PC-3 (cell line): ENCODE measurements at regions not wholly inside any gene's neighbourhood (a gene's known extent, or its start where the extent isn't known, plus 50 kb on each side); places are given as distances from the start of the nearest gene placed in this dataset.

ENCODE experiments used
- ATAC-seq: fragments of 200-7000 bp; cut with Tn5 transposase; 2 replicates; pipeline ENCODE4 v1.9.1; 2020; ENCODE audit warnings: mild to moderate bottlenecking, moderate library complexity
- BruUV-seq: library from RNA; stranded (reverse); fragments of 400-500 nt; replicated peaks from 2 replicates; lab custom pipeline; 2021; lab: Mats Ljungman, UMichigan
- CTCF ChIA-PET: fragments of 300-600 bp; sonication (Branson Sonifier 250); formaldehyde crosslinking; loops from one replicate; lab custom pipeline; 2022; ENCODE audit warnings: antibody characterized with exemption; lab: Charles Lee
- POLR2A ChIA-PET: fragments of 300-600 bp; sonication (Branson Sonifier 250); formaldehyde crosslinking; loops from one replicate; lab custom pipeline; 2022; ENCODE audit warnings: antibody characterized with exemption; ENCODE audit not compliant: unreplicated experiment; lab: Charles Lee
- DNase-seq: peaks from one replicate; pipeline ENCODE4 v3.0.0-alpha.2; 2015
- H2AFZ ChIP-seq: fragments of 300-600 bp; sonication (generic); 2 replicates; pipeline ENCODE4 v1.6.0; 2016; ENCODE audit warnings: antibody characterized with exemption, low read length
- H3F3A ChIP-seq: fragments of 300-600 bp; sonication (generic); one replicate; pipeline ENCODE4 v1.6.0; 2017; ENCODE audit warnings: antibody characterized with exemption, low read length, control low read depth, mild to moderate bottlenecking; ENCODE audit not compliant: unreplicated experiment
- H3K27ac ChIP-seq: fragments of 300-600 bp; sonication (generic); 2 replicates; pipeline ENCODE4 v1.5.1; 2016; ENCODE audit warnings: mild to moderate bottlenecking, low read length
- H3K27me3 ChIP-seq: fragments of 300-600 bp; sonication (generic); 2 replicates; pipeline ENCODE4 v1.6.1; 2016; ENCODE audit warnings: low read length, mixed read lengths
- H3K36me3 ChIP-seq: fragments of 300-600 bp; sonication (generic); 2 replicates; pipeline ENCODE4 v1.6.1; 2016; ENCODE audit warnings: low read depth, mixed run types, low read length, mixed read lengths
- H3K4me1 ChIP-seq: fragments of 300-600 bp; sonication (generic); 2 replicates; pipeline ENCODE4 v1.5.1; 2016; ENCODE audit warnings: low read length; ENCODE audit not compliant: insufficient read depth
- H3K4me2 ChIP-seq: fragments of 300-600 bp; sonication (generic); 2 replicates; pipeline ENCODE4 v1.6.0; 2016; ENCODE audit warnings: low read length
- H3K4me3 ChIP-seq: fragments of 300-600 bp; sonication (generic); 2 replicates; pipeline ENCODE4 v1.5.1; 2016; ENCODE audit warnings: mild to moderate bottlenecking, low read length, mixed read lengths
- H3K79me2 ChIP-seq: fragments of 300-600 bp; sonication (generic); 2 replicates; pipeline ENCODE4 v1.6.1; 2017; ENCODE audit warnings: low read length, mixed read lengths
- H3K9ac ChIP-seq: fragments of 300-600 bp; sonication (generic); 2 replicates; pipeline ENCODE4 v1.6.0; 2016; ENCODE audit warnings: mild to moderate bottlenecking, low read length
- H3K9me2 ChIP-seq: fragments of 300-600 bp; sonication (generic); replicated peaks from 2 replicates; pipeline ENCODE4 v1.6.1; 2016; ENCODE audit warnings: mixed run types, low read length, mixed read lengths
- H3K9me3 ChIP-seq: fragments of 300-600 bp; sonication (generic); 2 replicates; pipeline ENCODE4 v1.6.1; 2016; ENCODE audit warnings: low read length, mixed read lengths
- H4K20me1 ChIP-seq: fragments of 300-600 bp; sonication (generic); 2 replicates; pipeline ENCODE4 v1.6.1; 2016; ENCODE audit warnings: low read length, mixed read lengths
- EZH2 ChIP-seq: fragments of 300-600 bp; sonication (generic); IDR thresholded peaks from one replicate; pipeline ENCODE4 v1.6.1; 2017; ENCODE audit warnings: antibody characterized with exemption, mild to moderate bottlenecking, low read length; ENCODE audit not compliant: unreplicated experiment
- EZH2phosphoT487 ChIP-seq: fragments of 300-600 bp; sonication (generic); IDR thresholded peaks from 2 replicates; pipeline ENCODE4 v1.6.1; 2018; ENCODE audit warnings: mild to moderate bottlenecking, antibody characterized with exemption, low read length, borderline replicate concordance
- intact Hi-C: fragments of 100-400 bp; cut with micrococcal nuclease; formaldehyde crosslinking; loops from 2 replicates; pipeline ENCODE4 v1.9.0; 2023
- TF ChIP-seq, protein P1 (sequence below): fragments of 300-600 bp; sonication (generic); conservative IDR thresholded peaks from 2 replicates; pipeline ENCODE4 v1.5.1; 2017; ENCODE audit warnings: antibody characterized with exemption, low read depth, mild to moderate bottlenecking, low read length

DNA sequence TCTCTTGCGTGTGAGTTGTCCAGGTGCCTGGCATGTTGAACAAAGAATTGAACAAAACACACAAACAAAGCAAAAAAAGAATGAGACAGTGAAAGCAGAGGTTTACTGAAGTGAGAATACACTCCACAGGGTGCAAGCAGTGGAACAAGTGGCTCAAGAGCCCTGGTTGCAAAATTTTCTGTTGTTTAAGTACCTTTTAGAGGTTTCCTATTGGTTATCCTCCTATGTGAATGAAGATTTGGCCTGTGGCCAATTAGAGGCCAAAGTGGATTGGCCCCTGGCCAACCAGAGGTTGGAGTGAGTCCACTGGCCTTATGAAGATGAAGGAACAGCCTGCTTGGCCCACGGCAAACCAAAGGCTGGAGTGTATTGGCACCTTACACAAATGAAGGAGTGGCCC, 1188.5 kb upstream of the NRXN1 start:
- DNase-seq (peak; percentile 22), ATAC-seq (no peak)
- H2AFZ ChIP-seq = no peak overlapping the region
- no peaks in the 10 kb centered on the region for H3K36me3 ChIP-seq
- no peak overlapping the region for H3K4me2 ChIP-seq
- H3K27me3 ChIP-seq = no peaks in the 10 kb centered on the region
- no peaks in the 10 kb centered on the region for H3K9me2 ChIP-seq
- CTCF ChIA-PET = no interaction called here
- H4K20me1 ChIP-seq = no peaks in the 10 kb centered on the region
- POLR2A ChIA-PET = no interaction called here
- H3K9me3 ChIP-seq = no peaks in the 10 kb centered on the region
- no peaks in the 10 kb centered on the region for H3F3A ChIP-seq
- BruUV-seq = no TSS peak
- H3K79me2 ChIP-seq = no peaks in the 10 kb centered on the region
- no peaks in the 10 kb centered on the region for H3K4me1 ChIP-seq
- TF ChIP-seq EZH2 (no peak), EZH2phosphoT487 (no peak)
- TF ChIP-seq, protein P1, sequence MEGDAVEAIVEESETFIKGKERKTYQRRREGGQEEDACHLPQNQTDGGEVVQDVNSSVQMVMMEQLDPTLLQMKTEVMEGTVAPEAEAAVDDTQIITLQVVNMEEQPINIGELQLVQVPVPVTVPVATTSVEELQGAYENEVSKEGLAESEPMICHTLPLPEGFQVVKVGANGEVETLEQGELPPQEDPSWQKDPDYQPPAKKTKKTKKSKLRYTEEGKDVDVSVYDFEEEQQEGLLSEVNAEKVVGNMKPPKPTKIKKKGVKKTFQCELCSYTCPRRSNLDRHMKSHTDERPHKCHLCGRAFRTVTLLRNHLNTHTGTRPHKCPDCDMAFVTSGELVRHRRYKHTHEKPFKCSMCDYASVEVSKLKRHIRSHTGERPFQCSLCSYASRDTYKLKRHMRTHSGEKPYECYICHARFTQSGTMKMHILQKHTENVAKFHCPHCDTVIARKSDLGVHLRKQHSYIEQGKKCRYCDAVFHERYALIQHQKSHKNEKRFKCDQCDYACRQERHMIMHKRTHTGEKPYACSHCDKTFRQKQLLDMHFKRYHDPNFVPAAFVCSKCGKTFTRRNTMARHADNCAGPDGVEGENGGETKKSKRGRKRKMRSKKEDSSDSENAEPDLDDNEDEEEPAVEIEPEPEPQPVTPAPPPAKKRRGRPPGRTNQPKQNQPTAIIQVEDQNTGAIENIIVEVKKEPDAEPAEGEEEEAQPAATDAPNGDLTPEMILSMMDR = no peak
- intact Hi-C loops = no loop called here
- H3K9ac ChIP-seq = no peak overlapping the region
- no peak overlapping the region for H3K4me3 ChIP-seq
- no peak overlapping the region for H3K27ac ChIP-seq

DNA sequence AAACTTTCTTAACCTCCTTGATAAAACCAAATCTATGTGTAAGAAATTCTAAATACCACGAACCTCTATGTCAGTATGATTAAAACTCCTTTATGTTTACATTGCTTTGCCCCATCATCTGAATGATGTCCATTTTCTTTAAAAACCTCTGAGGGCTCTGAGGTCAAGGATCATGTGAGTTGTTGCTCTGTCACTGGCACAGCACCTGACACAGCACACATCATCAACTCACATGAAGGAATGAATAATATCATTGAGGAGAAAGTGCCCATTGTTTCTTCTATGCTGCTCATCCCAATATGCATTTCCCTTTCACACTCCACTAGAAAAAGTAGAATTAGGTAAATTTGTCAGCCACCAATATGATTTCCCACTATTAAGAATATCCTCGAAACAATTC, 1178.7 kb upstream of the NRXN1 start:
- intact Hi-C loops = no loop called here
- H3K27ac ChIP-seq = no peak overlapping the region
- H2AFZ ChIP-seq = no peak overlapping the region
- H3K27me3 ChIP-seq = no peaks in the 10 kb centered on the region
- H3K9me2 ChIP-seq = no peaks in the 10 kb centered on the region
- no TSS peak for BruUV-seq
- H3K4me1 ChIP-seq = no peaks in the 10 kb centered on the region
- H3F3A ChIP-seq = no peaks in the 10 kb centered on the region
- H3K4me3 ChIP-seq = no peak overlapping the region
- no peak overlapping the region for H3K9ac ChIP-seq
- no peak overlapping the region for H3K4me2 ChIP-seq
- H4K20me1 ChIP-seq = no peaks in the 10 kb centered on the region
- POLR2A ChIA-PET = no interaction called here
- TF ChIP-seq EZH2phosphoT487 (no peak), EZH2 (no peak)
- TF ChIP-seq, protein P1 = no peak
- no peaks in the 10 kb centered on the region for H3K9me3 ChIP-seq
- H3K79me2 ChIP-seq = no peaks in the 10 kb centered on the region
- CTCF ChIA-PET = no interaction called here
- DNase-seq (no peak), ATAC-seq (no peak)
- H3K36me3 ChIP-seq = no peaks in the 10 kb centered on the region

DNA sequence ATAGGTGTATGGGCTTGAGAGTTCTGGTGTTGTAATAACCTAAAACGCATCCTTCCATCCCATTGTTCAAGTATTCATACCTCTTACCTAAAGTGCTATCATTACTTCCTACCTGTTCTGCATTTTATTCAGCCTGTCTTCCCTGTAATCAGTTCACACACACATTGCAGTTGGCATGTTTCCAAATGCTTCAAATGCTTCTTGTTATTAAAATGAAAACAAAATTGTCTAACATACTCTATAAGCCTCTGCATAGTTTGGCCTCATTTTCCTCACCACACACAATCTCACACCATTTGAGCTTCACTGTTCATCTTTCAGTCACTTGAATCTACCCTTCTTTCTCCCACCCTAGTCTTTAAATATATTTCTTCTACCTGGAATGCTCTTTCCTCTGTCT, 1178.2 kb upstream of the NRXN1 start:
- H3K9me3 ChIP-seq = no peaks in the 10 kb centered on the region
- TF ChIP-seq EZH2phosphoT487 (no peak), EZH2 (no peak)
- TF ChIP-seq, protein P1 = no peak
- H3F3A ChIP-seq = no peaks in the 10 kb centered on the region
- no peak overlapping the region for H3K9ac ChIP-seq
- no peak overlapping the region for H3K4me2 ChIP-seq
- H3K36me3 ChIP-seq = no peaks in the 10 kb centered on the region
- intact Hi-C loops = no loop called here
- H3K9me2 ChIP-seq = no peaks in the 10 kb centered on the region
- H2AFZ ChIP-seq = no peak overlapping the region
- no peaks in the 10 kb centered on the region for H3K79me2 ChIP-seq
- no peaks in the 10 kb centered on the region for H3K4me1 ChIP-seq
- DNase-seq (no peak), ATAC-seq (no peak)
- POLR2A ChIA-PET = no interaction called here
- no peaks in the 10 kb centered on the region for H4K20me1 ChIP-seq
- no peaks in the 10 kb centered on the region for H3K27me3 ChIP-seq
- no peak overlapping the region for H3K27ac ChIP-seq
- no peak overlapping the region for H3K4me3 ChIP-seq
- CTCF ChIA-PET = interaction anchor here (0.6 kb wide), 1 partner anchor 103 kb away, joined by 3 read pairs; no protein-coding TSS in a partner anchor
- no TSS peak for BruUV-seq
